SH-SY5Y (cell line): ENCODE measurements at regions not wholly inside any gene's neighbourhood (a gene's known extent, or its start where the extent isn't known, plus 50 kb on each side); places are given as distances from the start of the nearest gene placed in this dataset.

Source experiments
- GATA2 ChIP-seq: IDR thresholded peaks from 2 replicates; pipeline ENCODE4 v1.6.1; 2011; ENCODE audit warnings: mild to moderate bottlenecking, low read depth, low read length
- GATA3 ChIP-seq: IDR thresholded peaks from 2 replicates; pipeline ENCODE4 v1.6.1; 2011; ENCODE audit warnings: low read depth, mild to moderate bottlenecking, low read length, moderate library complexity

DNA sequence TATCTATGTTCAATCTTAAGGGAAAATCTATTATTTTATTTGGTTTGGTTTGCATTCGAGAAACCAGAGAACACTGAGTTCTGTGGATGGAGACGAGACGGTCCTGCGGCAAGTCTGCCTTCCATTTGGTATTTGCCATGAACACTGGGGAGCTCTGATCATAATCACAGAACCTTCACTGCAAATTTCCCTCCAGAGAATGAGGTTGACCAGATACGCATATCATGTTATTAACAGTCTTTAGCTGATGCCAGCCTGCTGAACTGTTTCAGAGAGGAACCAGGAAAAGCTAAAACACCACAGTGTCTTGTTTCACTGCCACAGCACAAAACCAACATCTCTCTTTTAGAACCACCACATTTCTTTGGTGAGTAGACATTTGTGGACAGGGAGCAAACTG lies 269.4 kb upstream of the AGAP1 start:
- TF ChIP-seq GATA3 (peak; percentile 56), GATA2 (peak; percentile 83)
